K562 (cell line): ENCODE measurements at regions not wholly inside any gene's neighbourhood (a gene's known extent, or its start where the extent isn't known, plus 50 kb on each side); places are given as distances from the start of the nearest gene placed in this dataset.

ENCODE experiments used
- ATAC-seq: fragments of 200-7000 bp; cut with Tn5 transposase; 3 replicates; pipeline ENCODE4 v1.9.1; 2020; ENCODE audit warnings: moderate library complexity
- BruUV-seq: library from RNA; stranded (reverse); fragments of 400-500 nt; replicated peaks from 2 replicates; lab custom pipeline; 2021; lab: Mats Ljungman, UMichigan
- CTCF ChIA-PET: fragments of 300-600 bp; formaldehyde crosslinking; extraction: SDS; loops from one replicate; lab custom pipeline; 2021; ENCODE audit warnings: low intra/inter-chr PET ratio; lab: Yijun Ruan, JAX
- POLR2A ChIA-PET: fragments of 300-600, 350-650 bp; sonication (Branson Sonifier 250); formaldehyde crosslinking; extraction: SDS; loops from one replicate; lab custom pipeline; 2021; ENCODE audit warnings: antibody characterized with exemption, inconsistent platforms; lab: Yijun Ruan, JAX
- DNase-seq, 4 experiments: peaks; one replicate each; pipeline versions ENCODE4 v3.0.0 to v3.0.0-alpha.2; 2011 to 2018; ENCODE audit warnings: low spot score in 3 of 4, mixed read lengths in 3 of 4; ENCODE audit errors: extremely low read depth in 1 of 4
- FAIRE-seq: peaks from 2 replicates; lab custom pipeline; 2011; peaks lifted over from hg19 to GRCh38; lab: Jason Lieb, UNC
- H2AFZ ChIP-seq: 2 replicates; pipeline ENCODE4 v1.6.0; 2011; ENCODE audit warnings: low read depth, low read length, control low read depth, inconsistent platforms
- H3K27ac ChIP-seq: fragments of 200-600 bp; 3 replicates; pipeline ENCODE4 v1.8.0; 2011; ENCODE audit warnings: low read depth, mild to moderate bottlenecking, control low read depth, inconsistent platforms, low read length, moderate library complexity, mixed read lengths; ENCODE audit errors: extremely low read depth
- H3K27me3 ChIP-seq, 2 experiments: fragments of 300-600 bp in 1 of 2; 2 replicates in 1 of 2; 3 replicates in 1 of 2; pipeline versions ENCODE4 v1.6.0 to v1.8.0; 2011; ENCODE audit warnings: inconsistent platforms in 2 of 2, low read length in 2 of 2, mild to moderate bottlenecking in 1 of 2, mixed read lengths in 1 of 2, moderate library complexity in 1 of 2; ENCODE audit not compliant: control insufficient read depth in 2 of 2, insufficient read depth in 2 of 2
- H3K36me3 ChIP-seq: fragments of 300-600 bp; 3 replicates; pipeline ENCODE4 v1.8.0; 2011; ENCODE audit warnings: mild to moderate bottlenecking, low read length, inconsistent platforms; ENCODE audit not compliant: control insufficient read depth, insufficient read depth
- H3K4me1 ChIP-seq, 2 experiments: fragments of 200-600 bp in 1 of 2; replicated peaks in 1 of 2; 2 replicates in 1 of 2; 3 replicates in 1 of 2; pipeline versions ENCODE4 v1.5.1 to v1.8.0; 2011; ENCODE audit warnings: inconsistent platforms in 2 of 2, low read length in 2 of 2, mild to moderate bottlenecking in 1 of 2, mixed read lengths in 1 of 2, moderate library complexity in 1 of 2; ENCODE audit not compliant: control insufficient read depth in 2 of 2, insufficient read depth in 2 of 2
- H3K4me2 ChIP-seq: 2 replicates; pipeline ENCODE4 v1.6.1; 2011; ENCODE audit warnings: low read length, control low read depth, inconsistent platforms, mixed read lengths; ENCODE audit not compliant: insufficient read depth
- H3K4me3 ChIP-seq: fragments of 200-600 bp; sonication (generic), shearing (Covaris generic); 2 replicates; pipeline ENCODE4 v1.5.1; 2016; ENCODE audit warnings: control low read depth, inconsistent platforms
- H3K79me2 ChIP-seq: fragments of 200-600 bp; 3 replicates; pipeline ENCODE4 v1.8.0; 2011; ENCODE audit warnings: low read length, inconsistent platforms; ENCODE audit not compliant: control insufficient read depth, insufficient read depth
- H3K9ac ChIP-seq, 2 experiments: 2 replicates each; pipeline versions ENCODE4 v1.6.0 to v1.6.1; 2011; ENCODE audit warnings: low read depth in 2 of 2, low read length in 2 of 2, control low read depth in 1 of 2, inconsistent platforms in 1 of 2, mild to moderate bottlenecking in 1 of 2, mixed read lengths in 1 of 2; ENCODE audit not compliant: insufficient read depth in 1 of 2
- H3K9me1 ChIP-seq: one replicate; pipeline ENCODE4 v1.6.0; 2011; ENCODE audit warnings: inconsistent platforms, mild to moderate bottlenecking, low read length, moderate library complexity; ENCODE audit not compliant: control insufficient read depth, insufficient read depth
- H3K9me3 ChIP-seq: replicated peaks from 2 replicates; pipeline ENCODE4 v1.5.1; 2011; ENCODE audit warnings: low read depth, low read length, inconsistent platforms; ENCODE audit not compliant: control insufficient read depth, insufficient read depth
- H4K20me1 ChIP-seq: replicated peaks from 2 replicates; pipeline ENCODE4 v1.6.1; 2011; ENCODE audit warnings: low read length, inconsistent platforms, mixed read lengths; ENCODE audit not compliant: control insufficient read depth, insufficient read depth
- BCOR ChIP-seq: fragments of 450-650 bp; IDR thresholded peaks from 2 replicates; pipeline ENCODE4 v1.6.1; 2016
- BDP1 ChIP-seq: IDR thresholded peaks from 3 replicates; pipeline ENCODE4 v1.6.1; 2011; ENCODE audit not compliant: insufficient read length, insufficient read depth
- CBX1 ChIP-seq: sonication (generic); IDR thresholded peaks from 2 replicates; pipeline ENCODE4 v1.6.1; 2016; ENCODE audit warnings: antibody characterized with exemption, low read depth, mild to moderate bottlenecking
- CCNT2 ChIP-seq: IDR thresholded peaks from 2 replicates; pipeline ENCODE4 v1.6.1; 2011; ENCODE audit warnings: borderline replicate concordance, low read depth, mild to moderate bottlenecking, moderate library complexity, mixed read lengths, low read length; ENCODE audit not compliant: insufficient read length; ENCODE audit errors: extremely low read depth
- CREB1 ChIP-seq, 2 experiments: sonication (generic) in 1 of 2; formaldehyde crosslinking in 1 of 2; IDR thresholded peaks; 2 replicates each; pipeline versions ENCODE4 v1.6.1 to v1.8.0; 2012 to 2022; ENCODE audit warnings: inconsistent platforms in 1 of 2, mild to moderate bottlenecking in 1 of 2, missing genetic modification reagents in 1 of 2, moderate library complexity in 1 of 2
- SREBF1 ChIP-seq: fragments of 150-350 bp; IDR thresholded peaks from 2 replicates; pipeline ENCODE4 v1.6.1; 2014; ENCODE audit warnings: antibody characterized with exemption, low read depth, low read length, borderline replicate concordance
- TSC22D4 ChIP-seq: fragments of 450-650 bp; IDR thresholded peaks from 2 replicates; pipeline ENCODE4 v1.6.1; 2016; ENCODE audit warnings: missing genetic modification characterization, missing biosample characterization, control low read depth
- ZNF384 ChIP-seq: IDR thresholded peaks from 2 replicates; pipeline ENCODE4 v1.6.1; 2012; ENCODE audit warnings: low read depth, low read length, improper control_type of control experiment
- ZNF431 ChIP-seq: sonication (generic); formaldehyde crosslinking; IDR thresholded peaks from 2 replicates; pipeline ENCODE4 v1.8.0; 2022; ENCODE audit warnings: mild to moderate bottlenecking, missing genetic modification reagents
- WGBS: fragments of 100-300 bp; shearing (Covaris generic); methylation state at CpG from one replicate; pipeline ENCODE4 v1.1.6; 2016; ENCODE audit warnings: low coverage, mixed read lengths; ENCODE audit not compliant: insufficient coverage; ENCODE audit errors: missing lambda C conversion rate; 5-methylcytosine and 5-hydroxymethylcytosine counted together
- in situ Hi-C: fragments of 300-500 bp; cut with MboI; formaldehyde crosslinking; loops from 4 replicates; pipeline ENCODE4 v1.15.0; 2018; ENCODE audit warnings: inconsistent platforms, mixed read lengths
- intact Hi-C: fragments of 100-400 bp; cut with micrococcal nuclease; formaldehyde crosslinking; loops from 2 replicates; pipeline ENCODE4 v1.14.2; 2022
- TF ChIP-seq, protein P1 (sequence below): fragments of 450-650 bp; IDR thresholded peaks from 2 replicates; pipeline ENCODE4 v1.6.1; 2016; ENCODE audit warnings: mild to moderate bottlenecking
- TF ChIP-seq, protein P2 (sequence below): IDR thresholded peaks from 2 replicates; pipeline ENCODE4 v1.6.1; 2012; ENCODE audit warnings: low read depth, low read length, improper control_type of control experiment, borderline replicate concordance
- TF ChIP-seq, protein P3 (sequence below), 2 experiments: fragments of 250-450 bp in 1 of 2; fragments of 450-650 bp in 1 of 2; sonication (Bioruptor Pico) in 1 of 2; IDR thresholded peaks; 2 replicates each; pipeline versions ENCODE4 v1.6.1 to v1.8.0; 2016 to 2021; ENCODE audit warnings: mild to moderate bottlenecking in 2 of 2, moderate library complexity in 2 of 2, missing compliant biosample characterization in 1 of 2, missing genetic modification characterization in 1 of 2

DNA sequence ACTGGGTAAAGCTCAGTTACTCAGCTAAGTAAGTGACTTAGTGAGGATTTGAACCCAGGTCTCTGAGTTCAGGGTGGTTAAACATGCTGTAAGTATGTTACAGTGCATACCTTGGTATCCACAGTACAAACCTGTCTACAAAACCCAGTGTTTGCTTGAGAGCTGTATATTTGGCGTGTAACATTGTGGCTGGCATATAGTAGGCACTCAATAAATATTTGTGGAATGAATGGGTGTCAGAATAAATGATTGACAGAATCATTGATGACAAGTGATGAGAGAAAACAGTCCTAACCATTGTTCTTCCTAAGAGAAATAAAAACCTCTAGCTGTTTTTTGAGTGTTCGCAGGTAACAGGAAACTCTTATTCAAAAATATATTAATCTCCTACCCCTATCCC, 79.7 kb upstream of the BCOR start:
- Histone ChIP-seq H3K4me3 (peak overlapping the region; percentile 48; the same call in 1 of the 2 replicates), H3K4me2 (peak overlapping the region; percentile 82), H3K9ac (peak overlapping the region; percentile 94 to 97; a peak in 3 of 4 replicates), H2AFZ (peak overlapping the region; percentile 72), H3K27ac (peak overlapping the region; percentile 99), H4K20me1 (no peaks in the 10 kb centered on the region)
- intact Hi-C loops, result loop anchor here (10.0 kb wide), 2 partner anchors 163 to 287 kb away; no protein-coding TSS in a partner anchor
- TF ChIP-seq CBX1 (no peak), SREBF1 (no peak), TSC22D4 (no peak), BDP1 (no peak), CREB1 (IDR thresholded peaks at IDR 0.05) (no peak), CREB1 (CRISPR knock-in tag; IDR thresholded peaks at IDR 0.05) (0 out of 2 replicates have a peak, but pooled peaks have one; percentile 7), BCOR (0 out of 2 replicates have a peak, but pooled peaks have one; percentile 2), ZNF384 (no peak), ZNF431 (CRISPR knock-in tag) (no peak), CCNT2 (no peak)
- TF ChIP-seq, protein P1, sequence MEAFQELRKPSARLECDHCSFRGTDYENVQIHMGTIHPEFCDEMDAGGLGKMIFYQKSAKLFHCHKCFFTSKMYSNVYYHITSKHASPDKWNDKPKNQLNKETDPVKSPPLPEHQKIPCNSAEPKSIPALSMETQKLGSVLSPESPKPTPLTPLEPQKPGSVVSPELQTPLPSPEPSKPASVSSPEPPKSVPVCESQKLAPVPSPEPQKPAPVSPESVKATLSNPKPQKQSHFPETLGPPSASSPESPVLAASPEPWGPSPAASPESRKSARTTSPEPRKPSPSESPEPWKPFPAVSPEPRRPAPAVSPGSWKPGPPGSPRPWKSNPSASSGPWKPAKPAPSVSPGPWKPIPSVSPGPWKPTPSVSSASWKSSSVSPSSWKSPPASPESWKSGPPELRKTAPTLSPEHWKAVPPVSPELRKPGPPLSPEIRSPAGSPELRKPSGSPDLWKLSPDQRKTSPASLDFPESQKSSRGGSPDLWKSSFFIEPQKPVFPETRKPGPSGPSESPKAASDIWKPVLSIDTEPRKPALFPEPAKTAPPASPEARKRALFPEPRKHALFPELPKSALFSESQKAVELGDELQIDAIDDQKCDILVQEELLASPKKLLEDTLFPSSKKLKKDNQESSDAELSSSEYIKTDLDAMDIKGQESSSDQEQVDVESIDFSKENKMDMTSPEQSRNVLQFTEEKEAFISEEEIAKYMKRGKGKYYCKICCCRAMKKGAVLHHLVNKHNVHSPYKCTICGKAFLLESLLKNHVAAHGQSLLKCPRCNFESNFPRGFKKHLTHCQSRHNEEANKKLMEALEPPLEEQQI, result no peak
- TF ChIP-seq, protein P2, sequence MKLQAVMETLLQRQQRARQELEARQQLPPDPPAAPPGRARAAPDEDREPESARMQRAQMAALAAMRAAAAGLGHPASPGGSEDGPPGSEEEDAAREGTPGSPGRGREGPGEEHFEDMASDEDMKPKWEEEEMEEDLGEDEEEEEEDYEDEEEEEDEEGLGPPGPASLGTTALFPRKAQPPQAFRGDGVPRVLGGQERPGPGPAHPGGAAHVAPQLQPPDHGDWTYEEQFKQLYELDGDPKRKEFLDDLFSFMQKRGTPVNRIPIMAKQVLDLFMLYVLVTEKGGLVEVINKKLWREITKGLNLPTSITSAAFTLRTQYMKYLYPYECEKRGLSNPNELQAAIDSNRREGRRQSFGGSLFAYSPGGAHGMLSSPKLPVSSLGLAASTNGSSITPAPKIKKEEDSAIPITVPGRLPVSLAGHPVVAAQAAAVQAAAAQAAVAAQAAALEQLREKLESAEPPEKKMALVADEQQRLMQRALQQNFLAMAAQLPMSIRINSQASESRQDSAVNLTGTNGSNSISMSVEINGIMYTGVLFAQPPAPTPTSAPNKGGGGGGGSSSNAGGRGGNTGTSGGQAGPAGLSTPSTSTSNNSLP, result no peak
- TF ChIP-seq, protein P3, sequence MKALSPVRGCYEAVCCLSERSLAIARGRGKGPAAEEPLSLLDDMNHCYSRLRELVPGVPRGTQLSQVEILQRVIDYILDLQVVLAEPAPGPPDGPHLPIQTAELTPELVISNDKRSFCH (CRISPR knock-in tag; IDR thresholded peaks at IDR 0.05), result no peak
- TF ChIP-seq, protein P3 (tag; IDR thresholded peaks at IDR 0.05), result 0 out of 2 replicates have a peak, but pooled peaks have one; percentile 0
- TF ChIP-seq, all 486 proteins: peak for 3
- Histone ChIP-seq H3K9me3 (peaks cover 3% of the 10 kb centered on the region), H3K27me3 (no peaks in the 10 kb centered on the region), H3K4me1 (peaks cover 29 to 42% of the 10 kb centered on the region in 2 experiments), H3K79me2 (peaks cover 42% of the 10 kb centered on the region), H3K36me3 (no peaks in the 10 kb centered on the region), H3K9me1 (no peaks in the 10 kb centered on the region)
- FAIRE-seq (no peak), DNase-seq (no peak), ATAC-seq (no peak)
- POLR2A ChIA-PET, result interaction anchor here (0.6 to 2.3 kb wide), 7 partner anchors 9 to 90 kb away, joined by 3 to 7 read pairs (median 3); no protein-coding TSS in a partner anchor
- TSS peak; percentile 49 for BruUV-seq
- 85% methylated on average over 2 of the region's 2 CpGs for WGBS
- in situ Hi-C loops, result no loop called here
- CTCF ChIA-PET, result no interaction called here
